K562 (cell line): ENCODE measurements at regions not wholly inside any gene's neighbourhood (a gene's known extent, or its start where the extent isn't known, plus 50 kb on each side); places are given as distances from the start of the nearest gene placed in this dataset.

Experiments
- ARID2 ChIP-seq: fragments of 450-650 bp; IDR thresholded peaks from 2 replicates; pipeline ENCODE4 v1.6.1; 2017; ENCODE audit warnings: antibody characterized with exemption, mild to moderate bottlenecking
- FOSL1 ChIP-seq: fragments of 200-800 bp; sonication (Bioruptor generic); conservative IDR thresholded peaks from 2 replicates; pipeline ENCODE4 v1.6.1; 2016; ENCODE audit warnings: missing genetic modification characterization, missing compliant biosample characterization
- GTF2E2 ChIP-seq: fragments of 200-800 bp; sonication (Bioruptor generic); IDR thresholded peaks from 2 replicates; pipeline ENCODE4 v1.6.1; 2016; ENCODE audit warnings: missing genetic modification characterization, missing compliant biosample characterization
- IRF2 ChIP-seq: sonication (generic); formaldehyde crosslinking; IDR thresholded peaks from 2 replicates; pipeline ENCODE4 v1.8.1; 2022; ENCODE audit warnings: mild to moderate bottlenecking, missing genetic modification reagents
- KAT8 ChIP-seq: fragments of 450-650 bp; IDR thresholded peaks from 2 replicates; pipeline ENCODE4 v1.6.1; 2016; ENCODE audit warnings: low read depth, mild to moderate bottlenecking
- MEF2D ChIP-seq: conservative IDR thresholded peaks from 2 replicates; pipeline ENCODE4 v1.6.1; 2016; ENCODE audit warnings: low read depth, missing genetic modification characterization, missing compliant biosample characterization
- SMC3 ChIP-seq: conservative IDR thresholded peaks from 2 replicates; pipeline ENCODE4 v1.6.1; 2011; ENCODE audit warnings: low read depth, low read length, improper control_type of control experiment; ENCODE audit not compliant: insufficient read depth
- TGIF2 ChIP-seq: sonication (generic); formaldehyde crosslinking; IDR thresholded peaks from 2 replicates; pipeline ENCODE4 v1.8.1; 2022; ENCODE audit warnings: mild to moderate bottlenecking, missing genetic modification reagents, moderate library complexity
- YY1 ChIP-seq, 3 experiments: IDR thresholded peaks; 2 replicates each; pipeline ENCODE4 v1.6.1; 2011; ENCODE audit warnings: low read length in 2 of 3, mild to moderate bottlenecking in 2 of 3, moderate library complexity in 2 of 3, borderline replicate concordance in 1 of 3, control low read depth in 1 of 3, low read depth in 1 of 3; ENCODE audit not compliant: insufficient read depth in 3 of 3, insufficient replicate concordance in 2 of 3, control insufficient read depth in 1 of 3, insufficient read length in 1 of 3; ENCODE audit errors: extremely low read depth in 1 of 3
- ZBTB9 ChIP-seq: fragments of 450-650 bp; formaldehyde crosslinking; IDR thresholded peaks from 2 replicates; pipeline ENCODE4 v1.4.0; 2020; ENCODE audit warnings: mild to moderate bottlenecking, moderate library complexity
- ZNF3 ChIP-seq: fragments of 250-450 bp; sonication (Bioruptor Pico); IDR thresholded peaks from 2 replicates; pipeline ENCODE4 v1.5.0; 2021; ENCODE audit warnings: mild to moderate bottlenecking, moderate library complexity
- TF ChIP-seq, protein P1 (sequence below), 2 experiments: IDR thresholded peaks; 2 replicates each; pipeline ENCODE4 v1.6.1; 2012; ENCODE audit warnings: improper control_type of control experiment in 2 of 2, low read depth in 2 of 2, low read length in 2 of 2, borderline replicate concordance in 1 of 2
- TF ChIP-seq, protein P2 (sequence below): fragments of 250-450 bp; sonication (Bioruptor Pico); IDR thresholded peaks from 2 replicates; pipeline ENCODE4 v1.5.0; 2022; ENCODE audit warnings: mild to moderate bottlenecking
- TF ChIP-seq, protein P3 (sequence below): fragments of 250-450 bp; sonication (Bioruptor Pico); IDR thresholded peaks from 2 replicates; pipeline ENCODE4 v1.5.0; 2020; ENCODE audit warnings: mild to moderate bottlenecking

GRCh38 chr1:229162825-229163515 is 107.9 kb upstream of the RAB4A start (continued):
- TF ChIP-seq SMC3 (no peak), GTF2E2 (tag) (no peak), YY1 (IDR thresholded peaks at IDR 0.05; ENCODE audit: borderline replicate concordance in 1 of 3, control insufficient read depth in 1 of 3, extremely low read depth in 1 of 3, insufficient read depth in 3 of 3, insufficient read length in 1 of 3, insufficient replicate concordance in 2 of 3, low read depth in 1 of 3, low read length in 2 of 3) (no peak), FOSL1 (tag) (no peak), TGIF2 (CRISPR knock-in tag) (no peak), IRF2 (CRISPR knock-in tag) (no peak), KAT8 (no peak), ZBTB9 (CRISPR knock-in tag) (no peak), ARID2 (no peak), ZNF3 (no peak), MEF2D (tag) (no peak)
- TF ChIP-seq, protein P1, sequence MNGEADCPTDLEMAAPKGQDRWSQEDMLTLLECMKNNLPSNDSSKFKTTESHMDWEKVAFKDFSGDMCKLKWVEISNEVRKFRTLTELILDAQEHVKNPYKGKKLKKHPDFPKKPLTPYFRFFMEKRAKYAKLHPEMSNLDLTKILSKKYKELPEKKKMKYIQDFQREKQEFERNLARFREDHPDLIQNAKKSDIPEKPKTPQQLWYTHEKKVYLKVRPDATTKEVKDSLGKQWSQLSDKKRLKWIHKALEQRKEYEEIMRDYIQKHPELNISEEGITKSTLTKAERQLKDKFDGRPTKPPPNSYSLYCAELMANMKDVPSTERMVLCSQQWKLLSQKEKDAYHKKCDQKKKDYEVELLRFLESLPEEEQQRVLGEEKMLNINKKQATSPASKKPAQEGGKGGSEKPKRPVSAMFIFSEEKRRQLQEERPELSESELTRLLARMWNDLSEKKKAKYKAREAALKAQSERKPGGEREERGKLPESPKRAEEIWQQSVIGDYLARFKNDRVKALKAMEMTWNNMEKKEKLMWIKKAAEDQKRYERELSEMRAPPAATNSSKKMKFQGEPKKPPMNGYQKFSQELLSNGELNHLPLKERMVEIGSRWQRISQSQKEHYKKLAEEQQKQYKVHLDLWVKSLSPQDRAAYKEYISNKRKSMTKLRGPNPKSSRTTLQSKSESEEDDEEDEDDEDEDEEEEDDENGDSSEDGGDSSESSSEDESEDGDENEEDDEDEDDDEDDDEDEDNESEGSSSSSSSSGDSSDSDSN (IDR thresholded peaks at IDR 0.05; ENCODE audit: borderline replicate concordance in 1 of 2, low read depth in 2 of 2, low read length in 2 of 2) = no peak
- TF ChIP-seq, protein P2, sequence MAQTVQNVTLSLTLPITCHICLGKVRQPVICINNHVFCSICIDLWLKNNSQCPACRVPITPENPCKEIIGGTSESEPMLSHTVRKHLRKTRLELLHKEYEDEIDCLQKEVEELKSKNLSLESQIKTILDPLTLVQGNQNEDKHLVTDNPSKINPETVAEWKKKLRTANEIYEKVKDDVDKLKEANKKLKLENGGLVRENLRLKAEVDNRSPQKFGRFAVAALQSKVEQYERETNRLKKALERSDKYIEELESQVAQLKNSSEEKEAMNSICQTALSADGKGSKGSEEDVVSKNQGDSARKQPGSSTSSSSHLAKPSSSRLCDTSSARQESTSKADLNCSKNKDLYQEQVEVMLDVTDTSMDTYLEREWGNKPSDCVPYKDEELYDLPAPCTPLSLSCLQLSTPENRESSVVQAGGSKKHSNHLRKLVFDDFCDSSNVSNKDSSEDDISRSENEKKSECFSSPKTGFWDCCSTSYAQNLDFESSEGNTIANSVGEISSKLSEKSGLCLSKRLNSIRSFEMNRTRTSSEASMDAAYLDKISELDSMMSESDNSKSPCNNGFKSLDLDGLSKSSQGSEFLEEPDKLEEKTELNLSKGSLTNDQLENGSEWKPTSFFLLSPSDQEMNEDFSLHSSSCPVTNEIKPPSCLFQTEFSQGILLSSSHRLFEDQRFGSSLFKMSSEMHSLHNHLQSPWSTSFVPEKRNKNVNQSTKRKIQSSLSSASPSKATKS (CRISPR knock-in tag) = no peak
- TF ChIP-seq, protein P3, sequence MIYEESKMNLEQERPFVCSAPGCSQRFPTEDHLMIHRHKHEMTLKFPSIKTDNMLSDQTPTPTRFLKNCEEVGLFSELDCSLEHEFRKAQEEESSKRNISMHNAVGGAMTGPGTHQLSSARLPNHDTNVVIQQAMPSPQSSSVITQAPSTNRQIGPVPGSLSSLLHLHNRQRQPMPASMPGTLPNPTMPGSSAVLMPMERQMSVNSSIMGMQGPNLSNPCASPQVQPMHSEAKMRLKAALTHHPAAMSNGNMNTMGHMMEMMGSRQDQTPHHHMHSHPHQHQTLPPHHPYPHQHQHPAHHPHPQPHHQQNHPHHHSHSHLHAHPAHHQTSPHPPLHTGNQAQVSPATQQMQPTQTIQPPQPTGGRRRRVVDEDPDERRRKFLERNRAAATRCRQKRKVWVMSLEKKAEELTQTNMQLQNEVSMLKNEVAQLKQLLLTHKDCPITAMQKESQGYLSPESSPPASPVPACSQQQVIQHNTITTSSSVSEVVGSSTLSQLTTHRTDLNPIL (CRISPR knock-in tag) = no peak
